ENCODE measurements at regions not wholly inside any gene's neighbourhood (a gene's known extent, or its start where the extent isn't known, plus 50 kb on each side); places are given as distances from the start of the nearest gene placed in this dataset.

- no peak overlapping the region for H3K4me3 ChIP-seq (replicated peaks in 1 of 3)
- no peak for DNase-seq
- H3K27me3 ChIP-seq = no peaks in the 10 kb centered on the region
- no peak overlapping the region for H3K27ac ChIP-seq
- intact Hi-C loops (cut with DNase I) = no loop called here
- no peaks in the 10 kb centered on the region for H3K4me1 ChIP-seq
- 82 to 89% methylated on average over 7 of the region's 7 CpGs for WGBS, 2 donors
- H3K36me3 ChIP-seq = no peaks in the 10 kb centered on the region
- no peak for TF ChIP-seq CTCF (IDR thresholded peaks at IDR 0.05)
- no peak for TF ChIP-seq POLR2A (IDR thresholded peaks at IDR 0.05)
- no peaks in the 10 kb centered on the region for H3K9me3 ChIP-seq
Observed at GRCh38 chr9:88308831-88309560, 79.2 kb upstream of the SPIN1 start.

GRCh38 chr9:88307136-88307535, 81.1 kb upstream of the SPIN1 start:
- TF ChIP-seq POLR2A (IDR thresholded peaks at IDR 0.05) (no peak), CTCF (IDR thresholded peaks at IDR 0.05) (no peak)
- no peaks in the 10 kb centered on the region for H3K9me3 ChIP-seq
- intact Hi-C loops (cut with DNase I) = no loop called here
- H3K27me3 ChIP-seq = no peaks in the 10 kb centered on the region
- H3K4me3 ChIP-seq (replicated peaks in 1 of 3) = no peak overlapping the region
- no peaks in the 10 kb centered on the region for H3K4me1 ChIP-seq
- H3K36me3 ChIP-seq = no peaks in the 10 kb centered on the region
- WGBS, 2 donors = 96 to 98% methylated on average over 7 of the region's 7 CpGs
- H3K27ac ChIP-seq = no peak overlapping the region
- no peak for DNase-seq

- no peaks in the 10 kb centered on the region for H3K4me1 ChIP-seq
- WGBS, 2 donors = 81 to 90% methylated on average over 4 of the region's 4 CpGs
- no peak for TF ChIP-seq CTCF (IDR thresholded peaks at IDR 0.05)
- no peak for TF ChIP-seq POLR2A (IDR thresholded peaks at IDR 0.05)
- no peaks in the 10 kb centered on the region for H3K9me3 ChIP-seq
- no peaks in the 10 kb centered on the region for H3K36me3 ChIP-seq
- H3K4me3 ChIP-seq (replicated peaks in 1 of 3) = no peak overlapping the region
- DNase-seq = no peak
- H3K27me3 ChIP-seq = no peaks in the 10 kb centered on the region
- intact Hi-C loops (cut with DNase I) = no loop called here
- no peak overlapping the region for H3K27ac ChIP-seq
Observed at GRCh38 chr9:88303721-88304451, 84.4 kb upstream of the SPIN1 start.

GRCh38 chr9:88302579-88303324, 85.5 kb upstream of the SPIN1 start:
- Histone ChIP-seq H3K27ac (no peak overlapping the region), H3K9me3 (no peaks in the 10 kb centered on the region), H3K36me3 (no peaks in the 10 kb centered on the region), H3K4me3 (replicated peaks in 1 of 3) (no peak overlapping the region), H3K27me3 (no peaks in the 10 kb centered on the region), H3K4me1 (no peaks in the 10 kb centered on the region)
- DNase-seq = no peak
- 87 to 90% methylated on average over 7 of the region's 7 CpGs for WGBS, 2 donors
- TF ChIP-seq CTCF (IDR thresholded peaks at IDR 0.05) (no peak), POLR2A (IDR thresholded peaks at IDR 0.05) (no peak)
- intact Hi-C loops (cut with DNase I) = no loop called here

All from thyroid gland (tissue), 4 donors.